ENCODE measurements at regions not wholly inside any gene's neighbourhood (a gene's known extent, or its start where the extent isn't known, plus 50 kb on each side); places are given as distances from the start of the nearest gene placed in this dataset.

DNA sequence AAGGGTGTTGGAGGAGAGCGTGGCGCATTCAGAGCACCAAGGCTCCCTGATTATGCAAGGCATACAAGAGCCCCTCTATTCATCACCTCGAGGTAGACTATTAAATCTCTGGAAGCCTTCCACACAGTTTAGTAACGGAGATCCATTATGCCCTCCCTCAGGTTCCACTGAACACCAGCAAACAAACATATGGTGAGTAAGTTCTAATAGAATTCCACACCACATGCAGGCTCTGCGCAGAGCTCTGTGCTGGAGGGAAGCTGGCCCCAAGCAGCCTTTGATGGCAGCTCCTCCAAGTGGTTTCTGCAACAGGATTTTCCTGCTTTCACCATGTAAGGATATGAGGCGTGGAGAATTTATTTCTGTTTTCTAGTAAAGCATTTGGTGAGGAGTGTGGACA lies 238.6 kb downstream of the C1D start:
- TF ChIP-seq, protein P1, sequence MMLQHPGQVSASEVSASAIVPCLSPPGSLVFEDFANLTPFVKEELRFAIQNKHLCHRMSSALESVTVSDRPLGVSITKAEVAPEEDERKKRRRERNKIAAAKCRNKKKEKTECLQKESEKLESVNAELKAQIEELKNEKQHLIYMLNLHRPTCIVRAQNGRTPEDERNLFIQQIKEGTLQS (IDR thresholded peaks at IDR 0.05), result no peak
- TF ChIP-seq, protein P2, sequence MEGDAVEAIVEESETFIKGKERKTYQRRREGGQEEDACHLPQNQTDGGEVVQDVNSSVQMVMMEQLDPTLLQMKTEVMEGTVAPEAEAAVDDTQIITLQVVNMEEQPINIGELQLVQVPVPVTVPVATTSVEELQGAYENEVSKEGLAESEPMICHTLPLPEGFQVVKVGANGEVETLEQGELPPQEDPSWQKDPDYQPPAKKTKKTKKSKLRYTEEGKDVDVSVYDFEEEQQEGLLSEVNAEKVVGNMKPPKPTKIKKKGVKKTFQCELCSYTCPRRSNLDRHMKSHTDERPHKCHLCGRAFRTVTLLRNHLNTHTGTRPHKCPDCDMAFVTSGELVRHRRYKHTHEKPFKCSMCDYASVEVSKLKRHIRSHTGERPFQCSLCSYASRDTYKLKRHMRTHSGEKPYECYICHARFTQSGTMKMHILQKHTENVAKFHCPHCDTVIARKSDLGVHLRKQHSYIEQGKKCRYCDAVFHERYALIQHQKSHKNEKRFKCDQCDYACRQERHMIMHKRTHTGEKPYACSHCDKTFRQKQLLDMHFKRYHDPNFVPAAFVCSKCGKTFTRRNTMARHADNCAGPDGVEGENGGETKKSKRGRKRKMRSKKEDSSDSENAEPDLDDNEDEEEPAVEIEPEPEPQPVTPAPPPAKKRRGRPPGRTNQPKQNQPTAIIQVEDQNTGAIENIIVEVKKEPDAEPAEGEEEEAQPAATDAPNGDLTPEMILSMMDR (IDR thresholded peaks at IDR 0.05; ENCODE audit: low read depth, low read length, missing input control), result no peak
